HG03460 (cell line): ENCODE measurements at regions not wholly inside any gene's neighbourhood (a gene's known extent, or its start where the extent isn't known, plus 50 kb on each side); places are given as distances from the start of the nearest gene placed in this dataset.
"Not testable (repeated sequence)": the region's sequence is repeated elsewhere in the genome, so short reads cannot be mapped to it uniquely, and the experiment has no call there.

Experiments used
- ATAC-seq: cut with Tn5 transposase; IDR thresholded peaks from one replicate; pipeline ENCODE4 v1.9.1; 2021; ENCODE audit not compliant: unreplicated experiment

DNA sequence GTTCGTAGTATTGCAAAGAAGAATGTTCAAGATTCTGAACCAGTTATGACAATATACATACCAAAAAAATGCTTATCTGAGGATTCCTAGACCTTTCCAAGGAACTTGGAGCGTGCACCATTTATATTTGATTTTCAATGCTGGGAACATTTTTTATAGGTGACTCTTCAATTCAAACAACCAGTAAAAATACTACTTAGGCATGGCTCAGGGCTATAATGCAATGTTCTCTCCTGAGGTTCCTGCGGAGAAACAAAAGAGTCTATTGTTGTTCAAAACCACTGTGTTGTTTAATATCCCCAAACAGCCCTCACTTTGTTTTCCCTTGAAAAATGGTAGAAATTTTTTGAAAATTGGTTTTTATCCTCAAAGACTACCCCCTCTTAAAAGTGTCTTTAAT, 335.7 kb upstream of the IZUMO3 start:
- no peak for ATAC-seq

GRCh38 chr9:24879591-24879990, 333.9 kb upstream of the IZUMO3 start:
- ATAC-seq, result no peak

GRCh38 chr9:24856601-24857000, 310.9 kb upstream of the IZUMO3 start:
- not testable (repeated sequence) for ATAC-seq

GRCh38 chr9:24846248-24846912, 300.7 kb upstream of the IZUMO3 start:
- no peak for ATAC-seq

DNA sequence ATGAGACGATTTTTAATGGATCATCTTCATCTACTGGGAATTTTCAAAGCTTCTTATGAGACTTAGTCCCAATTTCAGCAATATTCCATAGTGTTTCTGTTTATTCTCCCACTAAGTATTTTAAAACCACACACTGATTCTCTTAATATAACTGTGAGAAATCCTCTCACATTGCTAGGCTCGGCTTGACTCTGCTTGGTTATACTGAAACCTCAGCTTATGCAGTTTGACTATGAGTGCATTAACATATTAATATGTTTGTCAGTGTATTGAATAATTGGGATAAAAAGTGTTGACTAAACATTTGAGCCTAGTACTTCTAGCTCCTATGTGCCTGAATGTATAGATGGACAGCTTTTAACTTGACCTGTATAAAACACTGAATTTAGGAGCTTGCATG, 298.5 kb upstream of the IZUMO3 start:
- no peak for ATAC-seq

DNA sequence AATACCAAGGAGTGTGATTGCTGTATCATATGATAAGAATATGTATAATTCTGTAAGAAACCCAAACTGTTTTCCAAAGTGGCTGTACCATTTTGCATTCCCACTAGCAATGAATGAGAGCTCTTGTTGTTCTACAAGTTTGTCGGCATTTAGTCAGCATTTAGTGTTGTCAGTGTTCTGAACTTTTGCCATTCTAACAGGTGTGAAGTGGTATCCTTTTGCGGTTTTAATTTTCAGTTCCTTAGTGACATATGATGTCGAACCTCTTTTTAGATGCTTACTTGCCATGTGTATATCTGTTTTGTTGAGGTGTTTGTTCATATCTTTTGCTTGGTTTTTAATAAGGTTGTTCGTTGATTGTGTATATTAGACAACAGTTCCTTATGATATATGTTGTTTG, 296.3 kb upstream of the IZUMO3 start:
- ATAC-seq, result no peak

DNA sequence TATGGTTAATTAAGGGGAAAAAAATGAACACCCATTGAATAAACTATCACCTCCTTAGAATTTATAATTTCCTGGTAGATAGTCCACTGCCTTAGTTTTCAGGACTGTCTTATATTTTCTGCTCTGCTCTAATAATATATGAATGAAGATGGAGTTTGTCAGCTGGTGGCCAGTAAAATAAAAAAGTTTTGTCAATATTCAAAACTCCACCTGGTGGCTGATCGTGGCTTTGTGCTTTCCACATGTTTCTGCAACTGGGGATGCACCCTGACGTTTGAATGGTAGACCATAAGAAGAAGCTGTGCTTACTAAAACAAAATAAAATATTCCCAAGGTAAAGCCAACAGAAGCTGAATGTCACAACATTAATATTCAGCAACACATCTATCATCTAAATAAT, 286.6 kb upstream of the IZUMO3 start:
- no peak for ATAC-seq

GRCh38 chr9:24828687-24829086, 283.0 kb upstream of the IZUMO3 start:
- no peak for ATAC-seq

- no peak for ATAC-seq
Observed at GRCh38 chr9:24824607-24825006, 278.9 kb upstream of the IZUMO3 start.

DNA sequence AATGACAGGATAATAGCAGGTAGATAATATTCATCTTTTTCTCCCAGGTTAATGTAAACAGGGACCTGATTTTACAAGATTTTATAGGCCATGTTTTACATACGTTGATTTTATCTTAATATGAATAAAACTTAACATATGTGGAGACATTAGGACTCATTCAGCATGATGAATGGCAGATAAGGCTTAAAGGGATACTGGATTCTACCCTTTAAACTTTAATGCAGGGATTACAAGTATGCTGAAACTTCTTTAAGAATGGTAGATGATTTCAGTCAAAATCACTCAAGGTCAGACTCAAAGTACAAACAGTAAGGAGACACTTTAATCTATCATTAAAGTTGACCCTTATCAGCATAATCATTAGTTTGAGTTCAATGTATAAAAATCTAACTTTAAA, 274.5 kb upstream of the IZUMO3 start:
- no peak for ATAC-seq

DNA sequence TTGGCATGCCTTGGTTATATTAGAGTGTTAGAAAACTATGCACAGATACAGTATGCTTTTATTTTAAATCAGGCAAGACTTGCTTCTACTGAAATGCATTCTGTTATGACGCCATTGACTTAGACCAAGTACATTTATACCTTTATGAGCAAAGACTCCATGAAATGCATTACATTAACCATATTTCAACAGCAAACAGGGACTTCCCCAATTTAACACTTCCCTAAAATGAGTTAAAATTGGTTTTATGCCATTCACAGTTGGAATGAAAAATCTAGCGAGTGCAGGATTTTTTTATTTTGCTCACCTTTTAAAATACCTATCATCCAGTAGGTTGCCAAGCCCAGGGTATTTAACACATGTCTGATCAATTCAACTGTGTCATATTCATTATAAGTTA, 272.1 kb upstream of the IZUMO3 start:
- no peak for ATAC-seq

GRCh38 chr9:24816006-24816405, 270.3 kb upstream of the IZUMO3 start:
- no peak for ATAC-seq

DNA sequence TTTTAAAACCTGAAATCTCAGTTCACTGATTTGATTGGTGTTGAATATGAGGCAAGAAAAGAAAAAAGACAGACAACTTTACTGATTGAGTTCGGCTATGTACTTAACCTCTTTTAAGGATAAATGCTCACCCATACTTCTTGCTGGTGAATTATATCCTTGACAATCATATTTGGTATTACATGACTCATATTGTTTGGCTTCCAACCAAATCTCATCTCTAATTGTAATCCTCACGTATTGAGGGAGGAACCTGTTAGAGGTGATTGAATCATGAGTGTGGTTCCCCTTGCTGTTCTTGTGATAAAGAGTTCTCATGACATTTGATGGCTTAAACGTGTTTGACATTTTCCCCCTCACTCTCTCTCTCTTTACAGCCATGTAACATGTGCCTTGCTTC, 255.6 kb upstream of the IZUMO3 start:
- no peak for ATAC-seq

GRCh38 chr9:24793787-24794186, 248.1 kb upstream of the IZUMO3 start:
- no peak for ATAC-seq

- no peak for ATAC-seq
Observed at GRCh38 chr9:24776226-24776625, 230.5 kb upstream of the IZUMO3 start.

DNA sequence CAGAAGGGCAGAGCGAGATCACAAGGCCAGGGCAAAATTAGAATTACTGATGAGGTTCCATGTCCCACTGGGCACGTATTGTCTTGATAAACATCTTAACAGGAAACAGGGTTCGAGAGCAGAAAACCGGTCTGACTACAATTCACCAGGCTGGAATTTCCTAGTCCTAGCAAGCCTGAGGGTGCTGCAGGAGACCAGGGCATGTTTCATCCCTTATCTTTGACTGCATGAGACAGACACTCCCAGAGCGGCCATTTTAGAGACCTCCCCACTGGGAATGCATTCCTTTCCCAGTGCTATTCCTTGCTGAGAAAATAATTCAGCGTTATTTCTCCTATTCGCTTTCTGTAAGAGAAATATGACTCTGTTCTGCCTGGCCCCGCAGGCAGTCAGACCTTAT, 228.5 kb upstream of the IZUMO3 start:
- ATAC-seq, result not testable (repeated sequence)

GRCh38 chr9:24766081-24766480, 220.4 kb upstream of the IZUMO3 start:
- ATAC-seq, result no peak

GRCh38 chr9:24765025-24765756, 219.5 kb upstream of the IZUMO3 start:
- no peak for ATAC-seq

GRCh38 chr9:24738421-24738961, 192.8 kb upstream of the IZUMO3 start:
- no peak for ATAC-seq

- ATAC-seq, result no peak
Observed at GRCh38 chr9:24731754-24732153, 186.1 kb upstream of the IZUMO3 start.

DNA sequence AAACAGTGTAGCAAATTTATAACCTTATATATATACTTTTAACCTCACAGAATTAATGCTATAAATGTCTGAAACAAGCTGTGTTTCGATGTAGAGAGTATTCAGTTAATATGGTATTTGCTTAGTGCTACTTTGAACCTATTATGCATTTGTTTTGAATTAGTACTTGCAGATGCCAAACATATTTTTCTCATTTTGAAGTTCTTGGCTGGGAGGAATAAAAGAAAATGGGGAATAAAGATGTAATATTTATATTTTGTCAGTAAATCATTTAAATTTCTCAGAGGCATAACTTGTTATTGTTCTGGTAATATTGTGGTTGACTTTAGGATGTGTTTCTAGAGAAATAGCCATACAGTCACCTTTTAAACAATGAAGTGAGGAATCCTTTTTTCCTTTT, 175.9 kb upstream of the IZUMO3 start:
- ATAC-seq, result no peak

DNA sequence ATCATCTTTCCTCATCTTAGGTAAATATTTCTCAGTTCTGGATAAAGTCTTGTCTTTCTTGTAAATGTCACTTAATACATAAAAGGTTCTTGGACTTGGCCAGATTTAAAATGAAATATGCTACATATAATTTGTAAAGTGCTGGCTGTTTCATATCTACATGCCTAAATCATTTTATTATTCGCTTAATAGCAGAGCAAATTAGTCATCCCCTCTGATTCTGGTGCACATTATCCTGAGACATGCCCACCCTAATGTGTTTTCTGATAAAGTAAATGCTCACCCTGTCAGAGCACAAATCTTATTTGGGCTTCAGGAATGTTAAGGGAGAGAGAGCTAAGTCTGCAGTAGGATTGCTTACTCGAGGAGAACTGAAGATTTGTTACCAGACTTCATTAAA, 166.5 kb upstream of the IZUMO3 start:
- no peak for ATAC-seq

DNA sequence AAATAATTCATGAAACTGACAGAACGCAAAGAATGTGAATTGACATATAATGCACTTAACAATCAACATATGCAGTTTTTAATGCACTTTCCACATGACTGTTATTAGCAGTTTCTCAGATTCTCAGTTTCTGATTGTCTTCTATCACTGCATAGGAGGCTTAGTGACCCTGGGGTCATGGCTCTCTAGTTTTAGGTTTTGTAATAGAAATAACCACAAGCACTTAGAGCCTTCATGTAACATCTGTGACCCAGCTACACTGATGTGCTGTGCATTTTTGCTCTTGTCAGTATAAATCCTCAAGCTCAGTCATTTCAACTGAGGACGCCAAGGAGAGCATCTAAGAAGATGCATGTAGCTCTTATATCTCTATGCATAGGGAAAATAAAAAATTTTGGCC, 163.1 kb upstream of the IZUMO3 start:
- ATAC-seq, result no peak
